AG08396 (cell line): ENCODE measurements at regions not wholly inside any gene's neighbourhood (a gene's known extent, or its start where the extent isn't known, plus 50 kb on each side); places are given as distances from the start of the nearest gene placed in this dataset.

Experiments used
- DNase-seq: peaks from one replicate; pipeline ENCODE4 v3.0.0; 2012; ENCODE audit warnings: low spot score, mixed read lengths

DNA sequence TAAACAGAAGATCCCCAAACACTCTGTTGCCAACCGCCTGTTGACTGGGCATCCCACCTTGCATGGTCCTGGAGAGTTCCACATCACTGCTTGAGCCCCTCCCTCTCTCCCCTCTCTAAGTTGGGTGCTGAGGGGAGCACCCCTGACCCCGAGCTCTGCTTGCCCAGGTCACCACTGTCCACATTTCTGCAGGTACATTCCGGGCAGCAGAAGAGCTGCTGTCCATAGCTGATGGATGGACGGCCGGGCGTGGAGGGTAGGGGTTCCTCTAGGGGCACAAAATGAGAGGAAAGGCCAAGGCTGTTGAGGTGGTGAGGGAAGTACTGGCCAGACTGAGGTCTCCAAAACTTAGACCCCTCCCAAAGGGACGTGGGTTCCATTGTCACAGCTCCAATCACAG is 227.4 kb upstream of the PPP2R2D start:
- no peak for DNase-seq

DNA sequence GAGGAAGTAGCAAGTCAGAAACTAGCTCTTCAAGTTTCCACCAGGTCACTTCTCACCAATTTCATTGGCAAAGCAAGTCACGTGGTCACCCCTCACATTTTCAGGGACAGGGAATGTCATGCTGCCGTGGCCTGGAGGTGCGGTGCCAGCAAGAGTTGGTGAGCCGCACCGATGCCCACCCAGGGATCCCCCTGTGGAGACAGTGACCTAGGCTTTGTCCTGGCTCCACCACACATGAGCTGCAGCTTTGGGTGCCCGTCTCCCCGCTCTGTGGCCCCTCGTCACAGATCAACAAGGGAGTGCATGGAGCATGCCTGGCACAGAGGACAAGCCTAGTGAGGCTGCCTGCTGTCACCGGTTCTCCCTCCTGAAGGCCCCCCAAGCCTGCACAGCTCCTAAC is 226.7 kb upstream of the PPP2R2D start:
- DNase-seq = no peak

DNA sequence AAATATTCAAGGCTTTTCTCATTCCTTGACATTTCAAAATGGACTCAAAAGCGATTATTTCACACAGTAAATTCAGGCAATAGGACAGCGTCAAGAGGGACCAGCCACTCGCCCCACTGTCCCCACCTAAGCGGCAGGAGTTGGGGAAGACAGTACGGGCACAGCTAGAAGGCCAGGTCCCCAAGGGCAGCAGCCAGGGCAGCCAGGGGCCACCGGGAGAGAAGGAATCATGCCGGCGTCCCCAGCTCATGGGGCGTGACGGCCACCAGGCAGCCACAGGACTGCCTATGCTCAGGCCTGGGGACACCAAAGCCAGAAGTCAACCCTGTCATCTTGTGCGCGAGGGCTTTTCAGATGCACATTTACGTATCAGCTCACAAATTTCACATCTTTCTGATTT is 225.7 kb upstream of the PPP2R2D start:
- DNase-seq = no peak

DNA sequence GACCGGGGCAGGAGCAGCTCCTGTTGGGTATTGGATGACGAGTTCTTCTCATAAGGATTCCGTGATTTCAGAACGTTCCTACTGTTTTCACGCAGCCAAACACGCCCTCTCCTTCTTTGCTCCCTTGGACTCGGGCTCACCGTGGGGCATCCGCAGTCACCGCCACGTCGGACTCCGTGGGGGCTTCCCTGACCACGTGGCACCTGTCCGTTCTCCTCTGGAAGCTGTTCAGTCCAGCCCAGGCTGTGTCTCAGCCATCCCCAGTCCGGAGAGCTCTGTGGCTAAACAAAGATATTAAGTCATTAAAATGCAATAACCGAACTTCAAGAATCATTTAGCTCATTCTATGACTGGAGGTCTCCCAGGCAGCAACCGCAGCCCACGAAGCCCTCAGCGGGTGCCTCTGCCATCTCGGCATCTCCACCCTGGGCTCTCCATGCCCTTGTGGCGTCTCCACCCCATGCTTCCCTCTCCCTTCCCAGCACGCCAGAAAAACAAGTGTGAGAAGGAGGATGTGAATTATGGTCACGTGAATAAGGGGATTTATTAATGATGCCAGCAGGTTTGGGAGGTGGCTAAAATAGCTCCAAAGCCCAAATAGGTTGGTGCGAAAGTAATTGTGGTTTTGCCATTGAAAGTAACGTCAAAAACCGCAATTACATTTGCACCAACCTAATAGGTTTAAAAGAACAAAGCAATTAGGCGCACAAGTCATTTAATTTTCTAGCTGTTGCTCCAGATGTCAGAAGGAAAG is 224.6 kb upstream of the PPP2R2D start:
- no peak for DNase-seq

DNA sequence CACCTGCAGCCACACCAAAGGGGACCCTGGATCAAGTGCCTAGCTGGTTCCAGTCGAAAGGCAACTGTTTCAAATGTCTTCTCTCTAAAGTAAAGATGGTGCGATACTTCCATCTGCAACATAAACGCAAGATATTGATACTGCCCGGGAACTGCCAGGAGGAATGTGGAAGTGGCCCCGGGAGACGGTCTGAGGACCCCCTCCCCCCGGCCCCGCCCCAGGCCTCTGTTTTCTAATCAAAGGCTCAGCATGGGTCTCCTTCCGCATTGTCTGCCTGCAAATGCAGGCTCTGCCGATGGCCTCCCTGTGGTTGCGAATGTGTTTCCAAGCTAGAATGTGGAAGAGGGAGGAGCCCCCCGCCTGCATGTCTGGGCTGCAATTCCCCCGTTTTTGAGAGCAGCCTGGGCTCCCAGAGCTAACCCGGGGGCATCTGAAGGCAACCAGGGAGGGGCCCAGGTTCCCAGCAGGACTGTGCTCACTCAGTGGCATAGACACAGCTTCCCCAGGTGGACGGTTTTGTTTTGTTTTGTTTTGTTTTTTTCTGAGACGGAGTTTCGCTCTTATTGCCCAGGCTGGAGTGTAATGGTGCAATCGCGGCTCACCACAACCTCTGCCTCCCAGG is 223.9 kb upstream of the PPP2R2D start:
- no peak for DNase-seq

DNA sequence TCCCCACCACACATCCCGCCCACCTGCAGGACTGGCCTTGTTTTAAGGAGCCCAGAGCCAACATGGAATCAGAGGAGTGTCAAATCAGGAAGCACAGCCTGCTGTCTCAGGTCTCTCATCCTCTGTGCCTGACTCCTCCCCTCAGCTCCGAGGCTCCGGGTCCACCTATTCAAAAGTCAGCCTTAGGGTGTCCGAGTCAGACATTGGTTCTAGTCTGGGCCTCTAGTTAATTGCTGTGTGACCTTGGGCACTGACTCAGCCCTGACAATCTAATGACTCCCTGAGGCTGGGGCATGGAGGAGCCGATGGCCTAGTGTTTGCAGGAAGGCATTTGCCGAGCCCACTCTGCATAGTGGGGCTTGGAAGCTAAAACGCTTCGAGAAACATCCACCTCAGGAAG is 223.1 kb upstream of the PPP2R2D start:
- DNase-seq = no peak

DNA sequence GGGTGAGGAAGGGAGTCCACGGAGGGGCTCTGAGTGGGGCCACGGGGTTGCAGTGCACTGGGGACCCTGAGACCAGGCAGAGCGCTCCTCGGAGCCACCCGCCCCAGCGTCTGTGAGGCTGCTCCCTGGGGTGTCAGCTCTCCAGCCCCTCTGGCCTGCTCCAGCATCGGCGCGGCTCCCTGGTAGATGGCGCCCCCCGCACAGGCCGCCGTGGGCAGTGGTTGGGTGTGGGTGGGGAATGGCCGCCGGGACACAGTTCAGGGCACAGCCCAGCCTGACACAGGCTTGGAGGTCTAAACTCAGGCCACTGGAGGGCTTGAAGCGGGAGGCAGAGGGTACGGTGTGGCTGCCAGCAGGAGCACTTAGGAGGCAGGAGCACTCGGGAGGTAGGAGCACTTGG is 222.6 kb upstream of the PPP2R2D start:
- no peak for DNase-seq

DNA sequence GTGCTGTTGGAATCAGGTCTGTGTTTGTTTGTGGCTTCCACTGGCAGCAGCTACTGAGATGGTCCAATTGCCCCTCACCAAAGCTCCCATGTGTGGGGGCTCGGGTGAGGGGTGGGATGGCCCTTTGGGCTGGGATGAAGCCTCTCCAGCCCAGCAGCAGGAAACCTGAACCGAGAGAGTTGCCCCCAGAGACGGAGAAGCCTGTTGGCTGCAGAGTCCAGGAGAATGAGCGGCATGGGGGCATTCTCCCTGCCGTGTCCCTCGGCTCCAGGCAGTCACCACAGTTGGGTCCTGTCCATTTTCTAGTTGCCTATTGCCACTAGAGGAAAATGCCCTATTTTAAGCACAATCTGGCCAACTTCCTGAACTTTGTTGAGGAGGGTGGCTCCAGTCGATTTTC is 222.2 kb upstream of the PPP2R2D start:
- no peak for DNase-seq

DNA sequence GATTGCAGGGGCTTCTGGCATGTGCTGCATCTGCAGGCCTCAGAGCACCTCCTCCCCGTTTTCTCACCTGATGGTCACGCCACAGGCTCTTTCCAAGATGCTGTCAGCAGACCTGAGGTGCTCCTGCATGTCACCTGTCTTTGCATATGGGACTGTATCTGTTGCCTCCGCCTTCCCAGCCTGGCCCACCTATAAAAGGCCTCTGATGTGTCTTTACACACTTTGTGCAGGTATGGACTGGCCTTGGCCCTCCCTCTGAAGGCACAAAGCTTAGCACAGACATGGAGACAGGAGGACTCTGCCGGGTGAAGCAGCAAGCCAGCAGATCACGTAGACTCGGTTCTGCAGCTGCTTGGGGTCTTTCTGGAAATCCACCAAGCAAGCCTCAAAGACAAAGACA is 220.9 kb upstream of the PPP2R2D start:
- DNase-seq = no peak

DNA sequence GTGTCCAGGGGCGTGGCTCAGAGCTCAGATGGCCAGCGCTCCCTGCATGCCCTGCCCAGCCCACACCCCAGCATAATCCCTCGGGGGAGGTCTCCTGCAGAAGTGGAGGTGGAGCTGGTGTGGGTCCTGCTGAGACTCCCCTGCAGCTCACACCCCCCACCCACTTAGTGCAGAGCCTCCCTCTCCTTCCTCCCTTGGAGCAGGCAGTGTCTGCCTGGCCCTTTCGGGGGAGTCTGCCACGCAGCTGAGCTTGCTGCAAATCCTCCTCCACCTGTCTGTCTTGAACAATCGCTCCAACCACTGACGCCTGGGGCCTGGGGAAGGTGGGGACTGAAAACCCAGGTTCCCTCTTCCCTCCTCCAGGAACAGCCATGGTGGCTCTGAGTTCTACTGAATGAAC is 219.7 kb upstream of the PPP2R2D start:
- DNase-seq = no peak

DNA sequence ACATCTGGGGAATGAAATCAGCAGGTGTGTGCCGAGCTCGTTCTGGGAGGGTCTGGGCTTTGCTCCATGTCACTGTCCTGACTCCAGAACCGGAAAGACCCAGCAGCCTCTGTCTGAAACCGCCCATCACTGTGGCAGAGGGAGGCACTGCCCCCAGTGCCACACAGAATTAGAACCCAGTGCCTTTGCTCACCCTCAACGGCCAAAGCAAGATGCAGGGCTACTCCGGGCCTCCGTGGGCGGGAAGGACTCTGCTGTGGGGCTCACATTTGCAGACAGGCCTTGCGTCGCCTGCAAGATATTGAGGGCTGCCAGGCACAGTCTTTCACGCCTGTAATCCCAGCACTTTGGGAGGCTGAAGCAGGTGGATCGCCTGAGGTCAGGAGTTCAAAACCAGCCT is 219.2 kb upstream of the PPP2R2D start:
- no peak for DNase-seq

DNA sequence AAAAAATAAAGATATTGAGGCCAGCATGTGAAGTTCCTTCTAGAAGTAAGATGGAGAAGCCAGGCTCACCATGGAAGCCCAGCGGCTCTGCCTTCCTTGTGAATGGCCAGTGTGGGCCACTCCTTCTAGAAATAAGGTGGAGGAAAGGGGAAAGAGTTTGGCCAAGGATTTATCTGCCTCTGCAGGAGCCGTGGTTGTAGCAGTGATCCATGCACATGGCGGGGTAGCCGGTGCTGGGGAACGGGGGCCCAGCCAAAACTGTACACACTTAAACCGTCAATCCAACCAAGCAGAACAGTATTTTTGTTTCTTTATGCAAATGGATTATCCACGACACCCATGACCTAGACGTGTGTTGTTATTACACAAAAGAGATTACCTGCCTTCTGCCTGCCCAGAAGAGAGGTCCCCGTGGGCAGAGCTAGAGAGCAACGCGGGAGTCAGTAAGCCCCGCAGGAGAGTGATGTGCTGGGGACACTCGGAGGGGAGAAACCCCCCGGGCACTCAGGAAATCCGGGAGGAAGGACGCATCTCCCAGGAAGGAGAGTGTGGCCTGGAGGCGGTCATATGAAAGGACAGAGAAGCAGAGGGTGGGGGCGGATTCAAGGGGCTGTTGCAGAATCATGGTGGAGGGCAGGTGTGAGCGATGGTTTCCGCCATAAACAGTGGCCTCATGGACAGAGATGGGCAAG is 218.4 kb upstream of the PPP2R2D start:
- no peak for DNase-seq

DNA sequence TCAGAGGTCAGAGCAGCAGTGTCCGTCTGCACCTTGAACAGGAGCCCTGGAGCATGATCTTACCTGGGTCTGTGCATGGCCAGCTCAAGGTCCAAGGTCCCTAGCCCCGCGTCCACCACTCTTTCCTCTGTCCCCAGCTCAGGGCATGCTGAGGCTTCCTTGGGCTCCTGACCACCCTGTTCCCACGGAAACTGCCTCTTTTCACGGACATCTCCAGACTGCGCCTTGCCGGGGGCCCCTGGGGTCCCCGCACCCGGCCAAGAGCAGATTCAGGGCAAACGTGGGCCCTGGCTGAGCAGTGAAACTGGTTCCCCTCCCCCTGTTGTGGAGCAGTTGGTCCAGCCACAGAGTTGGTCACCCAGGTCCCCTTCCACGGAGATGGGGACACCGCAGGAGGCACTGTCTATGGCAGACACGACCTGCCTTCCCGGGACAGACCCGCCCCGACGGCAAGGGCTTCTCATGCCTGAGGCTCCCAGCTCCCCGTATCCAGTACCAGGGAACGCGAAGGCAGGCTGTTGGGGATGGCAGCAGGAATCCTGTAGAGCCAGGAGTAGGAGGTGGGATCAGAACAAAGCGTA is 217.4 kb upstream of the PPP2R2D start:
- no peak for DNase-seq

DNA sequence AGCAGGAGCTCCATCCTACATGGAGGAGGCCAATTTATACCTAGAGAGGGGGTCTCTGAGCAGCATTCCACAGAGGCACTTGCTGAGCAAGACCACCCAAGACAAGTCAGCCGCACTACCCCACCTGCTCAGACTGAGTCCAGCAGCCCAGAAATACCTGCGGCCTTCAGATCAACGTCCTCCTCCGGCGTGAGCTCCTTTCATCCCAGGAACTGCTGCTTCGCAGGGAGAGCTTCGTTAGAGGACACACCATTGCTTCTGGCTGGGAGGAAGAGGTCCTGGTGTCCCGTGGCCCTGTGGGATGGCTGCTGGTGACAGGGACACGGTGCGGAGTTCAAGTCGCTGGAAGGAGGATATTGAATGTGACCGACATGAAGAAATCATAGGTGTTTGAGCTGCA is 216.9 kb upstream of the PPP2R2D start:
- no peak for DNase-seq

DNA sequence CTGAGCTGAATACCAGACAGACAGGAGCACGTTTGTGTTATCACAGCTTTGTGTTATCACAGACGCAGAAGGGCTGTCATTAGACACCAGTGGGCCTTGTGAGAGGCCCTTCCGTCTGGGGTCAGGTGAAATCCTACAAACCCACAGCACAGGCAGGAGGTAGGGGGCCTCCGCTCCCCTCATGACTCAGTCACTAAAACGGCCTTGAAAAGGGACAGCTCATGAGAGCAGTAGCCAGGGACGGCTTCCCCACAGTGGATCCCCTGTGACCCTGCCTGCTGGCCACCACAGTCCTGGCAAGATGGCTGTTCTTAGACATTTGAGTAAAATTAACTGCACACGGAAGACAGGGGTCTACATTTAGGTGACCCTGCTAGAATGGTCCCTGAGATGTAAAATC is 215.8 kb upstream of the PPP2R2D start:
- no peak for DNase-seq

DNA sequence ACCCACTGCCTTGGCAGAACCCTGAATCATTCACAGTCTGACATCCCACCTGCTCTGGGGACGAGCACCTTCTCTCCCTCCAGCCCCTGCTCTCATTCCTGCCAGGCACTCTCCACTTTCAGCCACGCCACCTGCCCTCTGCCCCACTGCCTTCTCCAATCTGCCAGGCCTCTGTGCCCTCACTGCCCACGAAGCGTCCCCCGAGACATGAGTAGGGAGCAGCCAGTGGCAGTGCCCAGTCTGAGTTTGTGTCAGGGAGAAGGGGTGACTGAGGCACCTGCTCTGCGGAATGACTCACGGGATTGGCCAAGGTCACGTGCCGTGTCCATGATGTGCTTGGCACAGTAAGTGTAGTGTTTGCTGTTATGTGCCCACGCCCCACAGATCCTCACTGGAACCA is 215.2 kb upstream of the PPP2R2D start:
- no peak for DNase-seq

DNA sequence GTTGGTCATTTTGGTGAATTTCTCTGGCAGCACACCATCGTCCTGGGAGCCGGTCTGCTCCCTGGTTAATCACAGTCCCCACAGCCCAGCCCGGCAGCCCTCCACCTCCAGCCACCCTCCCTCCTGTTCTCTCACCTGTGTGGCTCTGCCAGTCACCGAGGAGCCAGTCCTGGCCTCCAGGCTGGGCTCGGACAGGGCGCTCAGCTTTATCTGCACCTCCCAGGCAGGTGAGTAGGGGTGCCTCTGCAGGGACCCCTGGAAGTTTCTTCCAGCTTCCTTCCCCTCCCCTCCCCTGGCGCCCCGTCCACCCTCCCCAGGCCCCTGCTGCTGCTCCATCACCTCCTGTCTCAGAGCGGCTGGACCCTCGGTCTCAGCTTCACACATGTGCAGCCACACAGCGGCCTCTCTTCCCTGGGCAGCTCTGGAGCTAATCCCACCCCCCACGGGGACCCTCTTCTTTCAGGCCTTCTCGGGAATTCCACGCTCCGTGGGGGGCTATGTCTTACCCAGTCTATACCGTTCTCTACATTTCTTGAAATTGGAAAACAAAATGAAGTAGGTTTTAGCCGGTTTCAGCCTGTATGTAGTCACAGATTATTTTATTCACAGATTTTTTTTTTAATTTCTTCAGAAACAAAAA is 213.9 kb upstream of the PPP2R2D start:
- DNase-seq = no peak

DNA sequence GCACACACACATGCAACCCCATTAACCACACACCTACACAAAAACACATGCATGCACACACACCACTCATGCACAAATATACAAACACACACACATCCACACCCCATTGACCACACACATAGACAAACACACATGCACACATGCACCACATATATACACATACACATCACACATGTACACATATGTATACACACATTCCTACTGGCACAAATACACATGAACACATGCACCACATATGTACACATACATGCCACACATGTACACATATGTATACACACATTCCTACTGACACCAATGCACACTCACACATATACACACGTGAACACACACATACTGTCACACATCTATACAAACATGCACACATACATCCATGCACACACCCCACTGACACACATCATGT is 212.5 kb upstream of the PPP2R2D start:
- DNase-seq = no peak

DNA sequence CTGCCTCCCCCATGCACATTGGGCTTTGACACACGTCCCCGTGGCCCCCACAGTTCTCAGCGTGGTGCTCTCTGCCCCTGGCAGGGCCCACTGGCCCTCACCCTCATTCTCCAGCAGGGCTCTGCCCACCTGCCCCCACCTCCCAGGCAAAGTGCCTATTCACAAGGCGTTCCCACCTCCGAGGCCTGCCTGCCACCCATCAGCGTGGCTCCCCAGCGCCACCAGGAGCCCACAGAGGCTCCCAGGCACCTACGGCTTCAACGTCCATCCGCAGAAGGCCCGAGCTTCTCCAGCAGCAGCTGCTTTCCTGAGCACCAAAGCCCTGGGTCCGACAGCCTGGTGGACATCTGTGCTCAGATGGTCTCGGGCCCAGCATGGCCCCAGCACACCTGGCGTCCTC is 211.8 kb upstream of the PPP2R2D start:
- no peak for DNase-seq

DNA sequence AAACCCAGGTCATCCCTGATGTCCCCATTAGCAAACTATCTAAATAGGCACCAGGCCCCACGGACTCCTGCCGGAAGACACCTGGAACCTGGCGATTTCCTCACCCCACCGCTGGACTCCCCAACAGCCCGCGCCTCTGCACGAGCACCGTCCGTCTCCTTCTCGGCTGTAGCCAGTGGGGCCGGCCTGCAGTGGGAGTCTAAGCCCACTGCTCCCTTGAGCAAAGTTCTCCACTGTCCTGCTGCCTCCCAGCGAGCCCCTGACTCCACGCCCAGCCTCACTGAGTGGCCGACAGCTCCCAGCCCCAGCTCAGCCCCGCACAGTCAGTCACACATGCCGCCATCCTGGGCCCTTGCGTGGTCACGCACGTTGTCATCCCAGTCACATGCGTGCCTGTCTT is 211.3 kb upstream of the PPP2R2D start:
- DNase-seq = no peak

DNA sequence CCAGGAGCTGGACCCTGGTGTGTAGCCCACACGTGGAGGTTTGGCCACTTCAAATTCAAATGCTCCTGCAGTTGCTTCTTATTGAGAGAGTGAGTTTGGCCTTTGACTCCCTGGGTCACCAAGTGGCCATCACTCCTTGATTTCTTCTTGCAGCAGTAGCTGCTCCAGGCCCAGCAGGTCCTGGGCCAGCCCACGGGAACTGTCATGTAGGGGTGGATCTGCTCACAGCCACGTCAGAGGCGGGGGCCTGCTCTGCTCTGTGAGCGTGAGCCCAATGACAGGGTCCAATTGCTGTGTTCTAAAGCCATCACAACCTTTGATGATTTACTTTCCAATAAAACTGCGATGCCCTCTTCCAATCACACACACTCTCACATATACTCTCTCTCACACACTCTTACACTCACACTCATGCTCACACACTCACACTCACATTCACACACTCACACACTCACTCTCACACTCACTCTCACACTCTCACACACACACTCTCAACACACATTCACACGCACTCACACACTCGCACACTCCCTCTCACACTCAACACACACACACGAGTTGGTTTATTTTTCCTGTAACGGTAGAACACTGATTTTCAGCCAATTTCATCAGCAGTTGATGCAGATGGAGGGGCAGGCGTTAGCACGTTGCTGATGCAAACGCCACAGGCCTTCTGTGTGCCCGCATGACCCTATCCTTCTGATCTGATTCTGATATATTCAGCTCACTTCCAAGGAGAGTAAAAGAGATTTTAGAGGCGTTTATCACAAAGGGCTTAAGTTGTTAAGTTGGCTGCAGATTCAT is 210.7 kb upstream of the PPP2R2D start:
- no peak for DNase-seq

DNA sequence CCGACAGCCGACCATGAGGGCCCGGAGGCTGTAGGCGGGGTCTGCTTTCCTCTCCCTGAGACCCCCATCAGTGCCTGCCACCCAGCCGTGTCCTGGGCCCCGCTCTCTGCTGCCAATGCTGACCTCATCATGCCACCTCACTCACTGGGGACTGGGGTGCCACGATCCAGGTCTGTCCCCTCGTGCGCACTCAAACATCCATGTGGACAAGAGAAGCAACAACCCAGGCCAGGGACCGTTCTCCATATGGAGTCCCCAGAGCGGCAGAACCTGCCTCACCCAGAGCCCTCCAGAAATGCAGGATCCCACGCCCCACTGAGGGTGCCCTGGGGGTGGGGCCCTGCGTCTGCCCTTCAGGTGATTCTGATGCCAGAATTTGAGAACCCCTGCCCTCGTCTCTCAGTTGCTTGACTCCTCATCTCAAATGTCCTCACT is 210.0 kb upstream of the PPP2R2D start:
- no peak for DNase-seq
